Loucy (cell line): ENCODE measurements at regions not wholly inside any gene's neighbourhood (a gene's known extent, or its start where the extent isn't known, plus 50 kb on each side); places are given as distances from the start of the nearest gene placed in this dataset.
A peak's percentile ranks its signal among the peaks of the same experiment; 100 is the strongest.

ENCODE experiments used
- H2AFZ ChIP-seq: fragments of 200-600 bp; sonication (generic); 2 replicates; pipeline ENCODE4 v1.6.0; 2016; ENCODE audit warnings: antibody characterized with exemption, mild to moderate bottlenecking, low read length, moderate library complexity
- H3F3A ChIP-seq: fragments of 200-600 bp; 2 replicates; pipeline ENCODE4 v1.6.0; 2016; ENCODE audit warnings: antibody characterized with exemption, low read depth, mild to moderate bottlenecking
- H3K27me3 ChIP-seq: fragments of 200-600 bp; sonication (generic); 2 replicates; pipeline ENCODE4 v1.6.1; 2014; ENCODE audit warnings: low read length, mild to moderate bottlenecking; ENCODE audit not compliant: insufficient read depth, poor library complexity, severe bottlenecking
- H3K36me3 ChIP-seq: fragments of 200-600 bp; sonication (generic); 2 replicates; pipeline ENCODE4 v1.6.1; 2016; ENCODE audit warnings: low read length; ENCODE audit not compliant: insufficient read depth
- H3K4me1 ChIP-seq: fragments of 200-600 bp; sonication (generic); 2 replicates; pipeline ENCODE4 v1.5.1; 2014; ENCODE audit warnings: low read length, mild to moderate bottlenecking; ENCODE audit not compliant: insufficient read depth, poor library complexity, severe bottlenecking
- H3K4me2 ChIP-seq: fragments of 200-600 bp; sonication (generic); 2 replicates; pipeline ENCODE4 v1.6.0; 2014; ENCODE audit warnings: antibody characterized with exemption, low read length, low read depth, mild to moderate bottlenecking; ENCODE audit not compliant: poor library complexity, severe bottlenecking
- H3K4me3 ChIP-seq: fragments of 200-600 bp; sonication (generic); 2 replicates; pipeline ENCODE4 v1.5.1; 2014; ENCODE audit warnings: low read length, mild to moderate bottlenecking, mixed read lengths; ENCODE audit not compliant: poor library complexity, severe bottlenecking
- H3K79me2 ChIP-seq: fragments of 200-600 bp; sonication (generic); 2 replicates; pipeline ENCODE4 v1.6.1; 2014; ENCODE audit warnings: low read length; ENCODE audit not compliant: insufficient read depth
- H3K9ac ChIP-seq: fragments of 200-600 bp; sonication (generic); 2 replicates; pipeline ENCODE4 v1.6.0; 2014; ENCODE audit warnings: mild to moderate bottlenecking, low read depth, low read length, moderate library complexity; ENCODE audit not compliant: poor library complexity, severe bottlenecking
- H3K9me2 ChIP-seq: fragments of 200-600 bp; sonication (generic); replicated peaks from 2 replicates; pipeline ENCODE4 v1.6.1; 2016; ENCODE audit warnings: low read depth, low read length, mixed read lengths
- H3K9me3 ChIP-seq: fragments of 200-600 bp; sonication (generic); 2 replicates; pipeline ENCODE4 v1.6.1; 2014; ENCODE audit warnings: mild to moderate bottlenecking, antibody characterized with exemption, low read length, low read depth; ENCODE audit not compliant: insufficient read depth
- H4K20me1 ChIP-seq: fragments of 200-600 bp; sonication (generic); 2 replicates; pipeline ENCODE4 v1.6.0; 2014; ENCODE audit warnings: antibody characterized with exemption, low read length, mild to moderate bottlenecking; ENCODE audit not compliant: insufficient read depth, poor library complexity, severe bottlenecking
- EZH2phosphoT487 ChIP-seq: fragments of 200-600 bp; IDR thresholded peaks from 2 replicates; pipeline ENCODE4 v1.6.1; 2018; ENCODE audit warnings: antibody characterized with exemption, mild to moderate bottlenecking, moderate library complexity, borderline replicate concordance
- TF ChIP-seq, protein P1 (sequence below): fragments of 200-600 bp; sonication (generic); conservative IDR thresholded peaks from 2 replicates; pipeline ENCODE4 v1.5.1; 2014; ENCODE audit warnings: mild to moderate bottlenecking, antibody characterized with exemption, low read length

DNA sequence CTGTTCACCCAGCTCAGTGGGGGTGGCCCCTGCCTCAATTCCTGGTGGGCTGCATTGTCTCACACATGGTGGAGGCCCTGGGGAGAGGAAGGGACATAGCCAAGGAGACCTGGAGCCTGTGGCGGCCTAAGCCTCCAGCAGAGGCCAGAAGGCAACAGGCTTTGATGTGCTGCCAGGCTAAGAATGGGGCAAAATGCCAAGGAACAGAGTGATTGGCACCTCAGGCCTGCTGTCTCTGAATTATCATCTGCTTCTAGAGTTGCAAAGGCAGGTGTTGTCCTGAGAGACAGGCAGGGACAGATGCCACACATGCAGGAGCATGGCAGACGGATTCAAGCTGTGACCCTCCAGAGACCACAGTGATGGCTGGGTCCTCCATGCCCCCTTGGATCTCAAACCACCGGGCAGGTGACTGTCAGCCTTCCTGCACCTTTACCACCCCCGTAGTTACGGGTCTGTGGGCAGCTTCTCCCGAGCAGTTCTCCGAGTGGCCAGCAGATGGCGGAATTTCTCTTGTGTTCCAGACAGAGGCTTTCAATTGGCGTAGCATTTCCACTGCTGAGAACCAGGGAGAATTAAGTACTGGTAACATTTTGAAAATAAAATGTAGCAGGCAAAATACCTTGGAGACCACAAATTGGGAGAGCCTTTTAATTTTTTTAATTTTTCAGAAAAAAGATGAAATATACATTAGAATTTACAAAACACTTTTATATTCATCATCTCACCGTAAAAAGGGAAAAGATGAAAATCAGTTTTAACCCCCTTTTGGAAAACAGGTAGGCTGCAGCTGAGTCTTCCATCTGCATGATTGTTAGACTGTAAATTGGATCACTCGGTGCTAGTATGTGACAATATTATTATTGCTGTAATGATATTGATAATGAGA, 525.5 kb upstream of the CFAP20DC start:
- Histone ChIP-seq H3K9ac (no peak overlapping the region), H3K4me2 (peak overlapping the region; percentile 30), H3K36me3 (no peaks in the 10 kb centered on the region), H4K20me1 (no peaks in the 10 kb centered on the region), H3K4me3 (no peak overlapping the region), H3K4me1 (no peaks in the 10 kb centered on the region), H3F3A (no peaks in the 10 kb centered on the region), H3K9me3 (no peaks in the 10 kb centered on the region), H3K79me2 (no peaks in the 10 kb centered on the region), H3K27me3 (no peaks in the 10 kb centered on the region), H3K9me2 (no peaks in the 10 kb centered on the region), H2AFZ (peak overlapping the region; percentile 71; the same call in 1 of the 2 replicates)
- TF ChIP-seq, protein P1, sequence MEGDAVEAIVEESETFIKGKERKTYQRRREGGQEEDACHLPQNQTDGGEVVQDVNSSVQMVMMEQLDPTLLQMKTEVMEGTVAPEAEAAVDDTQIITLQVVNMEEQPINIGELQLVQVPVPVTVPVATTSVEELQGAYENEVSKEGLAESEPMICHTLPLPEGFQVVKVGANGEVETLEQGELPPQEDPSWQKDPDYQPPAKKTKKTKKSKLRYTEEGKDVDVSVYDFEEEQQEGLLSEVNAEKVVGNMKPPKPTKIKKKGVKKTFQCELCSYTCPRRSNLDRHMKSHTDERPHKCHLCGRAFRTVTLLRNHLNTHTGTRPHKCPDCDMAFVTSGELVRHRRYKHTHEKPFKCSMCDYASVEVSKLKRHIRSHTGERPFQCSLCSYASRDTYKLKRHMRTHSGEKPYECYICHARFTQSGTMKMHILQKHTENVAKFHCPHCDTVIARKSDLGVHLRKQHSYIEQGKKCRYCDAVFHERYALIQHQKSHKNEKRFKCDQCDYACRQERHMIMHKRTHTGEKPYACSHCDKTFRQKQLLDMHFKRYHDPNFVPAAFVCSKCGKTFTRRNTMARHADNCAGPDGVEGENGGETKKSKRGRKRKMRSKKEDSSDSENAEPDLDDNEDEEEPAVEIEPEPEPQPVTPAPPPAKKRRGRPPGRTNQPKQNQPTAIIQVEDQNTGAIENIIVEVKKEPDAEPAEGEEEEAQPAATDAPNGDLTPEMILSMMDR = peak; percentile 98
- no peak for TF ChIP-seq EZH2phosphoT487

GRCh38 chr3:59573911-59574310, 524.1 kb upstream of the CFAP20DC start:
- no peak overlapping the region for H3K9ac ChIP-seq
- H3K9me2 ChIP-seq = no peaks in the 10 kb centered on the region
- H3K79me2 ChIP-seq = no peaks in the 10 kb centered on the region
- H3K4me1 ChIP-seq = no peaks in the 10 kb centered on the region
- no peak overlapping the region for H2AFZ ChIP-seq
- no peaks in the 10 kb centered on the region for H3K36me3 ChIP-seq
- H3K4me3 ChIP-seq = no peak overlapping the region
- H3F3A ChIP-seq = no peaks in the 10 kb centered on the region
- H4K20me1 ChIP-seq = no peaks in the 10 kb centered on the region
- no peak overlapping the region for H3K4me2 ChIP-seq
- H3K9me3 ChIP-seq = no peaks in the 10 kb centered on the region
- H3K27me3 ChIP-seq = no peaks in the 10 kb centered on the region
- no peak for TF ChIP-seq EZH2phosphoT487

GRCh38 chr3:59572106-59572505, 522.3 kb upstream of the CFAP20DC start:
- Histone ChIP-seq H3K27me3 (no peaks in the 10 kb centered on the region), H4K20me1 (no peaks in the 10 kb centered on the region), H3K9me3 (no peaks in the 10 kb centered on the region), H3K4me2 (no peak overlapping the region), H3K4me1 (no peaks in the 10 kb centered on the region), H3K4me3 (no peak overlapping the region), H3F3A (no peaks in the 10 kb centered on the region), H3K36me3 (no peaks in the 10 kb centered on the region), H2AFZ (no peak overlapping the region), H3K9me2 (no peaks in the 10 kb centered on the region), H3K79me2 (no peaks in the 10 kb centered on the region), H3K9ac (no peak overlapping the region)
- no peak for TF ChIP-seq EZH2phosphoT487
- TF ChIP-seq, protein P1 = no peak
